Osteoblast (primary cell): ENCODE measurements at regions not wholly inside any gene's neighbourhood (a gene's known extent, or its start where the extent isn't known, plus 50 kb on each side); places are given as distances from the start of the nearest gene placed in this dataset.
"Not testable (repeated sequence)": the region's sequence is repeated elsewhere in the genome, so short reads cannot be mapped to it uniquely, and the experiment has no call there.

Experiments
- DNase-seq: peaks from one replicate; pipeline ENCODE4 v3.0.0; 2011; ENCODE audit warnings: low spot score, mixed read lengths; ENCODE audit not compliant: insufficient read length; ENCODE audit errors: missing footprints
- H2AFZ ChIP-seq: 2 replicates; pipeline ENCODE4 v1.6.0; 2011; ENCODE audit warnings: mild to moderate bottlenecking, low read length
- H3K27ac ChIP-seq: 2 replicates; pipeline ENCODE4 v1.5.1; 2011; ENCODE audit warnings: mild to moderate bottlenecking, low read depth, low read length, moderate library complexity
- H3K27me3 ChIP-seq: 2 replicates; pipeline ENCODE4 v1.6.0; 2012; ENCODE audit warnings: mild to moderate bottlenecking, control low read depth, inconsistent platforms, low read length, moderate library complexity; ENCODE audit not compliant: insufficient read depth
- H3K36me3 ChIP-seq: 2 replicates; pipeline ENCODE4 v1.5.1; 2011; ENCODE audit warnings: mild to moderate bottlenecking, low read length, control low read depth, moderate library complexity; ENCODE audit not compliant: insufficient read depth
- H3K4me1 ChIP-seq: 2 replicates; pipeline ENCODE4 v1.5.1; 2011; ENCODE audit warnings: mild to moderate bottlenecking, low read length, control low read depth, moderate library complexity; ENCODE audit not compliant: insufficient read depth
- H3K4me2 ChIP-seq: 2 replicates; pipeline ENCODE4 v1.6.0; 2011; ENCODE audit warnings: mild to moderate bottlenecking, low read length; ENCODE audit not compliant: insufficient read depth
- H3K4me3 ChIP-seq: fragments of 200-600 bp; sonication (generic); 3 replicates; pipeline ENCODE4 v1.5.1; 2012; ENCODE audit warnings: mild to moderate bottlenecking, low read length, inconsistent platforms; ENCODE audit not compliant: insufficient read depth
- H3K79me2 ChIP-seq: 2 replicates; pipeline ENCODE4 v1.6.0; 2012; ENCODE audit warnings: mild to moderate bottlenecking, low read length, control low read depth, inconsistent platforms; ENCODE audit not compliant: insufficient read depth
- H3K9me3 ChIP-seq: 2 replicates; pipeline ENCODE4 v1.5.1; 2011; ENCODE audit warnings: low read depth, low read length, control low read depth
- H4K20me1 ChIP-seq: 2 replicates; pipeline ENCODE4 v1.6.0; 2012; ENCODE audit warnings: mild to moderate bottlenecking, low read length, control low read depth; ENCODE audit not compliant: insufficient read depth
- CTCF ChIP-seq: IDR thresholded peaks from 2 replicates; pipeline ENCODE4 v1.5.1; 2011; ENCODE audit warnings: mild to moderate bottlenecking, low read depth, low read length, moderate library complexity; ENCODE audit errors: extremely low read depth

DNA sequence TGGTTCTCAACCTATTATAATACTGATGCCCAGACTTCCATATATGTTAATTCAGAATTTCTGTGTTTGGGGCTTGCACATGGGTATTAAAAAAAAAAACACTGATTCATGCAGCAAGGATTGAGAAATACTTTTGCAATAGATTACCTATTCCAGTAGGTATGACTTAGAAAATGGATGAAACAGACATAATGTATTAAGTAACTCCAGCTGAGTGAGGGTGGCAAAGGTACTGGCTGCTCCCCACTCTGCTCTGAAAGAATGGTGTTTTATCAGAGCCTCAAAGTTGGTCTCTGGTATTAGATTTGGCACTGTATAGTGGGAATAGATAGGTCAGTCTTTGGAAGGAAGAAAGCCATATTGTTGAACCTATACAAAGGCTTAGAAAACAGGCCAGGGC is 234.3 kb upstream of the FOLH1 start:
- DNase-seq, result no peak
- Histone ChIP-seq H3K4me3 (no peak overlapping the region), H3K27me3 (no peaks in the 10 kb centered on the region), H3K27ac (no peak overlapping the region), H3K36me3 (no peaks in the 10 kb centered on the region), H4K20me1 (no peaks in the 10 kb centered on the region), H3K4me1 (no peaks in the 10 kb centered on the region), H2AFZ (no peak overlapping the region), H3K9me3 (no peaks in the 10 kb centered on the region), H3K4me2 (no peak overlapping the region), H3K79me2 (no peaks in the 10 kb centered on the region)
- no peak for TF ChIP-seq CTCF

DNA sequence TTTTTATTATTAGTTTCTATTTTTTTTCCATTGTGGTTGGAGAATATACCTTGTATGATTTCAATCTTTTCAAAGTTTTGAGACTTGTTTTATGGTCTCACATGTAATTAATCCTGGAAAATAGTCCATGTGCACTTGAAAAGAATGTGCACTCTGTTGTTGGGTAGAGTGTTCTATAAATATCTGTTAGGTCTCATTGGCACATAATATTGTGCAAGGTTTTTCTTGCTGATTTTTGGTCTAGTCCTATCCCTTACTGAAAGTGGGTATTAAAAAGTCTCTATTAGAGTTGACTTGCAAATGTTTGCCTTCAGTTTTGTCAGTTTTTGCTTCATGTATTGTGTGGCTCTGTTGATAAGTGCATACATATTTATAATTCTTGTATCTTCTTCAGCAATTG is 231.5 kb upstream of the FOLH1 start:
- not testable (repeated sequence) for H3K4me2 ChIP-seq, H3K4me3 ChIP-seq, H3K27me3 ChIP-seq, H3K36me3 ChIP-seq, H3K27ac ChIP-seq, H3K4me1 ChIP-seq, H3K9me3 ChIP-seq, H4K20me1 ChIP-seq, H2AFZ ChIP-seq, DNase-seq, H3K79me2 ChIP-seq

DNA sequence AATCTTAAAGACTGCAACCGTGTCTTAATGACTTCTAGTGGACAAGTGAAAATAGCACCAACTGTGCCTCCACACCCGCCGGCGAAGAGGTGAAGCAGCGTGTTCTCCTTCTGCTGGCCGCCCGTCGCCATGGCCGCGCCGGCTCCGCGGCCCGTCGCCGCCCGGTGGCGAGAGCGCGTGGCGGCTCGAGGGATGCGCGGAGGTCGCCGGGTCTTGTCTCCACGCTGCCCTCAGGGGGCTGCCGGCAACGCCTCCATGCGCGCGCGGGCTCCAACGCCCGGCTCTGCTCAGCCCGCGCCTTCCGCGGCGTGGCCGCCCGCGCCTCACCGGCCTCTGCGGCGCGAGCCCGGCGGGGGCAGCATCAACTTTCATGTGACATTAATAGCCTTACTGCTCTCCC is 225.9 kb upstream of the FOLH1 start:
- H3K79me2 ChIP-seq, H3K27ac ChIP-seq, H3K27me3 ChIP-seq, H4K20me1 ChIP-seq, H3K36me3 ChIP-seq, H2AFZ ChIP-seq, H3K4me1 ChIP-seq, H3K9me3 ChIP-seq, H3K4me3 ChIP-seq, H3K4me2 ChIP-seq: not testable (repeated sequence)
- DNase-seq, result peak; percentile 0

DNA sequence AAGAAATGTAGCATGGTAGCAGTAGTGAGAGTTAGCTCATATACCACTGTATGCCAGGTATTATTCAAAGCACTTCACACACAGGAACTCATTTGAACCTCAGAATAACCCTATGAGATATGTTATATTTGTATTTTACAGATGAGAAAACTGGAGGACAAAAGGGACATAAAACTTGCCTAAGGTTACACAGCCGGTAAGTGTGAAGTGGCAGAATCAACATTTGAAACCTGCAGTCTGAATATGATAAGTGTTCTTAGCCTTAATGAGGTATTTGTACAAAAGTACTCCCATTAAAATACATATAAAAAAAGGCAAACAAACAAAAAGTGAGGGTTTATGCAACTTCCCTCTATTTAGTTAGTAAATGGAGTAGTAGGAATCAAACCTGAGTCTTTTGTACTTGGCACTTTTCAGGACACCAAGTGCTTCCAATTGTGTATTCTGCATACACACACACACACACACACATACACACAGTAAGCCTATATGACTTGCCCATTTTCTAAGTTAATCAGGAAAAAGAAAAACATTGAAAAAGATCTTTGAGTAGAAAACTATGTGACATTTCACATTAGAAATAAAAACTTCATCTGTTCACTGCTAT is 223.9 kb upstream of the FOLH1 start:
- no peak for TF ChIP-seq CTCF
- H3K9me3 ChIP-seq, result no peaks in the 10 kb centered on the region

GRCh38 chr11:49424136-49424535 is 215.7 kb upstream of the FOLH1 start:
- no peaks in the 10 kb centered on the region for H3K36me3 ChIP-seq
- no peak overlapping the region for H3K4me3 ChIP-seq
- H2AFZ ChIP-seq, result no peak overlapping the region
- H3K79me2 ChIP-seq, result no peaks in the 10 kb centered on the region
- H3K4me1 ChIP-seq, result no peaks in the 10 kb centered on the region
- no peak for TF ChIP-seq CTCF
- H4K20me1 ChIP-seq, result no peaks in the 10 kb centered on the region
- no peaks in the 10 kb centered on the region for H3K9me3 ChIP-seq
- no peak for DNase-seq
- no peaks in the 10 kb centered on the region for H3K27me3 ChIP-seq
- no peak overlapping the region for H3K4me2 ChIP-seq
- H3K27ac ChIP-seq, result no peak overlapping the region

More for the DNA sequence above, 223.9 kb upstream of the FOLH1 start:
- Histone ChIP-seq H2AFZ (no peak overlapping the region), H3K79me2 (no peaks in the 10 kb centered on the region), H3K27ac (no peak overlapping the region), H3K4me1 (no peaks in the 10 kb centered on the region), H3K4me2 (no peak overlapping the region), H3K27me3 (no peaks in the 10 kb centered on the region), H3K4me3 (no peak overlapping the region), H4K20me1 (no peaks in the 10 kb centered on the region), H3K36me3 (no peaks in the 10 kb centered on the region)
- peak; percentile 45 for DNase-seq

GRCh38 chr11:49418877-49419276 is 210.5 kb upstream of the FOLH1 start:
- not testable (repeated sequence) for DNase-seq, H3K79me2 ChIP-seq

More at GRCh38 chr11:49418877-49419276, 210.5 kb upstream of the FOLH1 start:
- not testable (repeated sequence) for H4K20me1 ChIP-seq, H3K27ac ChIP-seq, H3K4me1 ChIP-seq, H2AFZ ChIP-seq, H3K4me2 ChIP-seq, H3K36me3 ChIP-seq, H3K9me3 ChIP-seq, H3K27me3 ChIP-seq, H3K4me3 ChIP-seq
